Cardiac muscle cell (in vitro differentiated cells and primary cell): ENCODE measurements at regions not wholly inside any gene's neighbourhood (a gene's known extent, or its start where the extent isn't known, plus 50 kb on each side); places are given as distances from the start of the nearest gene placed in this dataset.

ENCODE experiments used
- DNase-seq, 2 donors: peaks; one replicate each; pipeline versions ENCODE4 v3.0.0 to v3.0.0-alpha.2; 2010 to 2017; ENCODE audit warnings: low read depth in 1 of 2, low spot score in 1 of 2
- H3K27ac ChIP-seq: fragments of 200-600 bp; sonication (generic); 2 replicates; pipeline ENCODE4 v1.5.1; 2016
- H3K27me3 ChIP-seq: fragments of 200-600 bp; sonication (generic); 2 replicates; pipeline ENCODE4 v1.6.0; 2016; ENCODE audit warnings: control low read depth
- H3K36me3 ChIP-seq: fragments of 200-600 bp; sonication (generic); 2 replicates; pipeline ENCODE4 v1.5.1; 2016; ENCODE audit warnings: control low read depth
- H3K4me1 ChIP-seq: fragments of 200-600 bp; sonication (generic); 2 replicates; pipeline ENCODE4 v1.8.1; 2017; ENCODE audit warnings: low read depth, mild to moderate bottlenecking, mixed run types
- H3K4me3 ChIP-seq: fragments of 200-600 bp; sonication (generic); 2 replicates; pipeline ENCODE4 v1.5.1; 2016; ENCODE audit warnings: mild to moderate bottlenecking
- H3K9me3 ChIP-seq: fragments of 200-600 bp; sonication (generic); 2 replicates; pipeline ENCODE4 v1.5.1; 2017; ENCODE audit warnings: low read depth, mild to moderate bottlenecking, control low read depth
- TF ChIP-seq, protein P1 (sequence below): IDR thresholded peaks from 2 replicates; pipeline ENCODE4 v1.5.1; 2012; ENCODE audit warnings: low read depth, mild to moderate bottlenecking, low read length

DNA sequence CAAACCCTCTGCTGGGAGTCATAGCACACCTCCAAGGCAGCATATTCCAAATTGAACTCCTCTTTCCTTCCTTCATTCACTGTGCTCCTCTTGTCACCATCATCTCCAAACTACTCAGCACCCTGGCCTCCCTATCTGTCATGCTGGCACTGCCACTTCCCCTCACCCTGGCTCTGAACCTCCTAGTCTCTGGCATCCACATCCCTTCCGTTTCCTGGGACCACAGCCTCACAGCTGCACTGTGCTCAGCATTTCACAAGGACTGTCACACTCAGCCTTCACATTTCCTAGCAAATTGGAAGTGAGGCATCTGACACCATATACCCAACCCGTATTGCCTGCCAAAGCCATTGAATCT is 124.7 kb downstream of the WDR11 start:
- Histone ChIP-seq H3K9me3 (no peaks in the 10 kb centered on the region), H3K36me3 (no peaks in the 10 kb centered on the region), H3K4me1 (no peaks in the 10 kb centered on the region), H3K27me3 (peaks cover 19% of the 10 kb centered on the region), H3K27ac (no peak overlapping the region), H3K4me3 (no peak overlapping the region)
- DNase-seq = no peak
- TF ChIP-seq, protein P1, sequence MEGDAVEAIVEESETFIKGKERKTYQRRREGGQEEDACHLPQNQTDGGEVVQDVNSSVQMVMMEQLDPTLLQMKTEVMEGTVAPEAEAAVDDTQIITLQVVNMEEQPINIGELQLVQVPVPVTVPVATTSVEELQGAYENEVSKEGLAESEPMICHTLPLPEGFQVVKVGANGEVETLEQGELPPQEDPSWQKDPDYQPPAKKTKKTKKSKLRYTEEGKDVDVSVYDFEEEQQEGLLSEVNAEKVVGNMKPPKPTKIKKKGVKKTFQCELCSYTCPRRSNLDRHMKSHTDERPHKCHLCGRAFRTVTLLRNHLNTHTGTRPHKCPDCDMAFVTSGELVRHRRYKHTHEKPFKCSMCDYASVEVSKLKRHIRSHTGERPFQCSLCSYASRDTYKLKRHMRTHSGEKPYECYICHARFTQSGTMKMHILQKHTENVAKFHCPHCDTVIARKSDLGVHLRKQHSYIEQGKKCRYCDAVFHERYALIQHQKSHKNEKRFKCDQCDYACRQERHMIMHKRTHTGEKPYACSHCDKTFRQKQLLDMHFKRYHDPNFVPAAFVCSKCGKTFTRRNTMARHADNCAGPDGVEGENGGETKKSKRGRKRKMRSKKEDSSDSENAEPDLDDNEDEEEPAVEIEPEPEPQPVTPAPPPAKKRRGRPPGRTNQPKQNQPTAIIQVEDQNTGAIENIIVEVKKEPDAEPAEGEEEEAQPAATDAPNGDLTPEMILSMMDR = no peak

DNA sequence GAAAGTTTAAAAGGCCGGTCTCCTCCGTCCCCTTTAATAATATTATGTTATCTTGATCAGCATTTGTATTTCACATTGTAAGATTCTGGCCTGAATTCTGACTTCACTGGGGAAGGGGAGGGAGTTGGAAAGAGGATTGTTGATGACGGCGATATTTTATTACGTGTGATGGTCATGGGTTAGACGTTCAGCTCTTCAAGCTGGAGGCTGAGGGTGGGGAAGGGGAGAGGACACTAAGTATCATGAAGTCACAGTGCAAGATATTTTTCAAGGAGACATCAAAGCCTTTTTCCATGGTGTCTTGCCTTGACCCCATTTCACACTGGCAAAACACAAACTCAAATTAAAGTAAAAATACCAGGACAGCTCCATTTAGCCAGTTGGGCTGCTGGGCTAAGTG is 126.7 kb downstream of the WDR11 start:
- peaks cover 14% of the 10 kb centered on the region for H3K4me1 ChIP-seq
- no peaks in the 10 kb centered on the region for H3K9me3 ChIP-seq
- TF ChIP-seq, protein P1 = no peak
- no peaks in the 10 kb centered on the region for H3K36me3 ChIP-seq
- DNase-seq = no peak
- H3K27ac ChIP-seq = no peak overlapping the region
- H3K27me3 ChIP-seq = peaks cover 19% of the 10 kb centered on the region
- H3K4me3 ChIP-seq = no peak overlapping the region

DNA sequence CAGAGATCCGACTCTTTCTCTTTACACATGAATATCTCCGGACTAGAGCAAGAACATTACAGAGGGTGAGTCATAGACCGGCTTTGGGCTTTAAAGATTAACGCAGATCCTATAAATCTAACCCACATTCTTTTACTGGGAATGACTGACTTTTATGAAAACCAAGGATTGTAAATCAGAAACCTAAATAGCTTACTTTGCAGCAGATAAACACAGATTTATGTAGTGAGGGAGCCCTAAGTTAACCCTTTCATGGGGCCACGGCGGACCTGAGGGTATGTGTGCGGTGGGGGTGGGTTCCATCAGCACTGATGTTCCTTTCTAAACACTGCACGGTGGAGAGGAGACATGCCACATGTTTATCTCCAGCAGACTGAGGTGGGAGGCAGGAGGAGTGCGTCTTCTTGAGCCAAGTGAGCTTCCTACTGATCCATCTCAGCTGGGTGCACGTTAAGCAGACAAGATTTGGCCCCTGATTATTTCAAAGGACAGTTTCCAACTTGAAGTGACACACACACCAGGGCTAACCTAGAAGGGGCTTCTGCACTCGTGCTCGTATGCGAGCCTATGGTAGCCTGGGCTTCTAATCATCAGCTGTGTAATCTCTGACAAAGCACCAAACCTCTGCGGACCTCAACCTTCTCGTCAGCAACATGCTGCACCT is 127.6 kb downstream of the WDR11 start:
- Histone ChIP-seq H3K4me1 (peaks cover 19% of the 10 kb centered on the region), H3K27ac (no peak overlapping the region), H3K36me3 (no peaks in the 10 kb centered on the region), H3K27me3 (peaks cover 19% of the 10 kb centered on the region), H3K9me3 (no peaks in the 10 kb centered on the region), H3K4me3 (peak overlapping the region; percentile 23)
- peak in 1 of 2 donors; percentile 11 for DNase-seq
- TF ChIP-seq, protein P1 = no peak

DNA sequence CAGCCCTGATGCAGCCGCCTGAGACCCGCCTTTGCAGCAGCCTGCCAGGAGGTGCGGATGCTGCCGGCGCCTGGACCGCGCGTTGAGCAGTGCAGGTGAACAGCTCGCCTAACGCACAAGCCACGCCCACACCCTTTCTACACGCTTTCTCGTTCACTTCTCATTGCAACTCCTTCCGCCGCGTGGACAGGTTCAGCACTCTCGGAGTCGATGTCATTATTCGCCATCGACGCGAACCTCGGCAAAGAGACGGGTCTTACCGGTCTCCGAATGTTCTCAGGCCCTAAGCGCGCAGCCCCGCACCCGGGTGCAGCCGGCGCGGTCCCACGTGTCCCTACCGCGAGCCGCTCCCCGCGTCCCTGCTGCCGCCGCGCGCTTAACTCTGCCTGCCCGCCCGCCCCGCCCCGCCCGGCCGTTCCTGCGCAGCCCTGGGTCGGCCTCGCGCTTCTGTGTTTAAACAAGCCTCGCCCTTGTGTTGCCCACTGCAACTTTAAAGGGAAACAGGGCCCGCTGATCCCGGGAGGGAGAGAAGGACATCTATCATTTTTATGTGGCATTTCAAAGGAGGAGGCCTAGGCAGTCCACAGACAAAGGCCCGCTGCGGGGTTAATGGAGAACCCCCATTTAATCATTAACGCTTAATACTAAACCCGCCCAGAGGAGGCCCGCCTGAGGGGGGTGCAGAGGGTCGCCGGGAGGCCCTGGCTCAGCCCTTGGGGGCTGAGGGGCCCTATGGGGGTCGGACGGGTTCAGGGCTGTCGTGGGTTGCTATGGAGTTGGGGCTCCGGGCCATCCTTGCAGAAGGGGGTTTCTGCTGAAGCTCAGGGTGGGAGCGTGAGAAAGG is 128.5 kb downstream of the WDR11 start:
- TF ChIP-seq, protein P1 = no peak
- Histone ChIP-seq H3K9me3 (no peaks in the 10 kb centered on the region), H3K4me3 (peak overlapping the region; percentile 23), H3K4me1 (peaks cover 19% of the 10 kb centered on the region), H3K36me3 (no peaks in the 10 kb centered on the region), H3K27me3 (peaks cover 19% of the 10 kb centered on the region), H3K27ac (no peak overlapping the region)
- DNase-seq = peak; percentile 1 to 56

GRCh38 chr10:120980279-120981255 is 129.4 kb downstream of the WDR11 start:
- Histone ChIP-seq H3K36me3 (no peaks in the 10 kb centered on the region), H3K4me1 (peaks cover 19% of the 10 kb centered on the region), H3K27ac (no peak overlapping the region), H3K27me3 (peaks cover 19% of the 10 kb centered on the region), H3K9me3 (no peaks in the 10 kb centered on the region), H3K4me3 (no peak overlapping the region)
- no peak for DNase-seq
- TF ChIP-seq, protein P1 = no peak
